ENCODE measurements at regions not wholly inside any gene's neighbourhood (a gene's known extent, or its start where the extent isn't known, plus 50 kb on each side); places are given as distances from the start of the nearest gene placed in this dataset.

GRCh38 chr1:164937291-164937690 is 378.3 kb downstream of the PBX1 start:
- no peak for DNase-seq

GRCh38 chr1:164932580-164932979 is 373.6 kb downstream of the PBX1 start:
- DNase-seq, result no peak

DNA sequence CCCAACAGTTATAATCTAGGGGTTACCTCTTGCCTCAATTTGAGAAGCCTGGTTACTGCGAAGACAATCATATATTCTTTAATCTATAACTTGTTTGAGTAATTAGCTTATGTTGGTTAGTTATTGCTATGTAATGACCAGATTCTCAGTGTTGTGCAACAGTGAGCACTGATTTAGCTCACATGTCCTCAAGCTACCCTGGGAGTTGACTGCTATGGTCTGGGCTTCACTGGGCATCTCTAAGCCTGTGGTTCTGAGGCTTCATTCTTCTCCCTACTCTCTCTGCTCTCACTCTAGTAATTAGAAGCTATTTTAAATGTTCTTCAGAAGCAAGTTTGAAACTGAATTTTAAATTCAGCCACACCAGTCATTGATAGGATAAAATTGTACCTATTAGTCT is 371.8 kb downstream of the PBX1 start:
- no peak for DNase-seq

DNA sequence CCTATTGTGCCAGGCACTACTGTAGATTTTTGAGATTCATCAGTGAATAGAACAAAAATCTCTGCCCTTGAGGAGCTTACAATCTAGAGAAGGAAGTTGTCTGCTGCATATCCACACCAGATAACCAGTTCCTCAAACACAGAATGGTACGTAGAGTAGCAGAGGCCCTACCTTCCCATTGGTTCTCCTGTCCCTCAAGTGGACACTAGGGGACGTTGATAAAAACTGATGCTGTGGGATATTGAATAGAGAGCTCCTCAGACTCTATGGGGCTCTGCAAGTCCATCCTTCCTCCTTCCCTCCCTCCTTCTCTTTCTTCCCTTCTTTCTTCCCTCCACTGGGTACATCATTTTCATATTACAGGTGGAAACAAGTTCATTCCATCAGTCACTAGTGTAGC is 371.3 kb downstream of the PBX1 start:
- no peak for DNase-seq

DNA sequence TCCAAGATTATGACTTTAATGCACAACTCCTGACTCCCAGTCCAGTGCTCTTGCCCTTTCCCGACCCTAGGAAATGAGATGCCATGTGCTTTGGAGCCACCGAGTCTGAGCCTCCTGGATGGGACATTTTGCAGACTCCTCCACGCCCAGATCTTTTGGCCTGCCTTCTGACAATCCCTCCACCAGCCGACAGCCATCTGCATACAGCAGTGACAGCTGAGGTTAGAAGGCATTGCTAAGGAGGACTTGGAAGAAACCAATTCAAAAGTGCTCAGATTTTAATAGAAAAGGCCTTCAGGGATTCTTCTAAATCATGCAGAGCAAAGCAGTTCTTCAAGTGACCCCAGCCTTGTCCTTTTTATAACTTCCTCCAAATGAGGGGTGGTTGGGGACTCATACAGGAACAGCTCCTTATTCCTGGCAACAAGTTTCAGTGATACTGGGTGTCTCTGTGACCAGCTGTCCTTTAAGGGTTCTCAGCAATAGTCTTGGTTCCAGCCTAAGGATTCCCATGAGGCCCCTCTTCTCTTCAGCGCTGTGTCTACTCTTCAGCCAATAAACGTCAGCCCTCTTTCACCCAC is 369.3 kb downstream of the PBX1 start:
- DNase-seq, result no peak

GRCh38 chr1:164926107-164926506 is 367.1 kb downstream of the PBX1 start:
- no peak for DNase-seq

- DNase-seq, result no peak
These were observed 363.6 kb downstream of the PBX1 start for GRCh38 chr1:164922585-164922984.

GRCh38 chr1:164921493-164921892 is 362.5 kb downstream of the PBX1 start:
- DNase-seq, result no peak

- no peak for DNase-seq
These were observed 359.2 kb downstream of the PBX1 start for GRCh38 chr1:164918140-164918539.

GRCh38 chr1:164914208-164914607 is 355.2 kb downstream of the PBX1 start:
- no peak for DNase-seq

- DNase-seq, result no peak
These were observed 353.3 kb downstream of the PBX1 start for GRCh38 chr1:164912290-164912689.

GRCh38 chr1:164910671-164911070 is 351.7 kb downstream of the PBX1 start:
- no peak for DNase-seq

DNA sequence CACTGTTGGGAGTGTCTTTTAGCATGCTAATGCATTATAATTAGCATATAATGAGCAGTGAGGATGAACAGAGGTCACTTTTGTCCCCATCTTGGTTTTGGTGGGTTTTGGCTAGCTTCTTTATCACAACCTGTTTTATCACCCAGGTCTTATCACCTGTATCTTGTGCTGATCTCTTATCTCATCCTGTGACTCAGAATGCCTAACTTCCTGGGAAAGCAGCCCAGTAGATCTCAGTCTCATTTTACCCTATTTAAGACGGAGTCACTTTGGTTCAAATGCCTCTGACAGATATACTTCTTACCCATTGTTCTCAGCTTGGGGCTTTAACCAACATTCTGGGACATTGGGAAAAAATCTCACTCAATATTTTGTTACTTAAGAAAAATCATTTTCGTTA is 348.7 kb downstream of the PBX1 start:
- no peak for DNase-seq

DNA sequence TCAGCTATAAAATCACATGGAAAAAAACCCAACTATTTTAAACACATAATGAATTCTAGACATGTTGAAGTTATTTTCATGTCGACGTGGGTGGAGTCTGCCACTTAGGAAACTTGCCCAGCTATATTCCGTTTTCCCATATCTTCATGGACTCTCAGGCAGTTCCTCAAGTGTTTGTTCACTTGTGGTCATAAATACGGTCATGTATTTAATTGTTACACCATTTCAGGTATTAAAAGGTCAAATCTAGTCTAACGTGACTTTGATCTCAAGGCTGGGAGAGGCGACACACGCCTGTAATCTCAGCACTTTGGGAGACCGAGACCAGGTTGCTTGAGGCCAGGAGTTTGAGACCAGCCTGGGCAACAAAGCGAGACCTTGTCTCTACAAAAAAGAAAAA is 346.9 kb downstream of the PBX1 start:
- no peak for DNase-seq

GRCh38 chr1:164902491-164902890 is 343.5 kb downstream of the PBX1 start:
- DNase-seq, result no peak

Data from central memory CD4-positive, alpha-beta T cell (primary cell).